Endodermal cell (in vitro differentiated cells): ENCODE measurements at regions not wholly inside any gene's neighbourhood (a gene's known extent, or its start where the extent isn't known, plus 50 kb on each side); places are given as distances from the start of the nearest gene placed in this dataset.

Source experiments
- DNase-seq: peaks from one replicate; pipeline ENCODE4 v3.0.0-alpha.2; 2017
- H3K27ac ChIP-seq: 2 replicates; pipeline ENCODE4 v1.5.1; 2013; ENCODE audit warnings: mild to moderate bottlenecking, low read depth, low read length, moderate library complexity
- H3K27me3 ChIP-seq: 2 replicates; pipeline ENCODE4 v1.6.1; 2013; ENCODE audit warnings: mild to moderate bottlenecking, low read length, moderate library complexity; ENCODE audit not compliant: insufficient read depth, control insufficient read depth, poor library complexity, severe bottlenecking
- H3K36me3 ChIP-seq: 2 replicates; pipeline ENCODE4 v1.7.0; 2013; ENCODE audit warnings: mild to moderate bottlenecking, low read length, moderate library complexity; ENCODE audit not compliant: control insufficient read depth, insufficient read depth
- H3K4me1 ChIP-seq: one replicate; pipeline ENCODE4 v1.7.0; 2013; ENCODE audit warnings: low read length; ENCODE audit not compliant: control insufficient read depth, insufficient read depth
- H3K4me3 ChIP-seq: 2 replicates; pipeline ENCODE4 v1.5.1; 2013; ENCODE audit warnings: mild to moderate bottlenecking, low read length, moderate library complexity
- H3K9ac ChIP-seq: 2 replicates; pipeline ENCODE4 v1.6.1; 2013; ENCODE audit warnings: mild to moderate bottlenecking, low read length, moderate library complexity; ENCODE audit not compliant: poor library complexity, severe bottlenecking; ENCODE audit errors: extremely low read depth
- H3K9me3 ChIP-seq: 2 replicates; pipeline ENCODE4 v1.6.1; 2013; ENCODE audit warnings: mild to moderate bottlenecking, low read length, moderate library complexity; ENCODE audit not compliant: control insufficient read depth
- H3K27ac Mint-ChIP-seq: 2 replicates; pipeline ENCODE4 v1.8.0; 2020; ENCODE audit warnings: mixed read lengths
- H3K27me3 Mint-ChIP-seq: 2 replicates; pipeline ENCODE4 v1.8.0; 2021; ENCODE audit warnings: mild to moderate bottlenecking, mixed read lengths; ENCODE audit not compliant: insufficient read depth
- H3K36me3 Mint-ChIP-seq: 2 replicates; pipeline ENCODE4 v1.8.0; 2020; ENCODE audit warnings: low read depth, mixed read lengths
- H3K4me1 Mint-ChIP-seq: 2 replicates; pipeline ENCODE4 v1.8.0; 2020; ENCODE audit warnings: mixed read lengths
- H3K4me3 Mint-ChIP-seq: 2 replicates; pipeline ENCODE4 v1.8.0; 2020; ENCODE audit warnings: mild to moderate bottlenecking, moderate library complexity, mixed read lengths
- H3K9me3 Mint-ChIP-seq: 2 replicates; pipeline ENCODE4 v1.8.0; 2020; ENCODE audit warnings: mild to moderate bottlenecking, mixed read lengths
- CTCF ChIP-seq: fragments of 200-600 bp; sonication (generic); conservative IDR thresholded peaks from 2 replicates; pipeline ENCODE4 v1.5.0; 2021; ENCODE audit warnings: antibody characterized with exemption, mild to moderate bottlenecking
- whole genome bisulfite sequencing, 2 experiments: methylation state at CpG; one replicate each; pipeline versions ENCODE4 v1.1.5 to v1.1.7; 2013; ENCODE audit warnings: missing lambda C conversion rate in 2 of 2, mixed read lengths in 1 of 2; ENCODE audit not compliant: insufficient coverage in 1 of 2, insufficient read length in 1 of 2; 5-methylcytosine and 5-hydroxymethylcytosine counted together

- Mint-ChIP-seq H3K4me1 (peaks cover 8% of the 10 kb centered on the region), H3K27me3 (no peaks in the 10 kb centered on the region), H3K4me3 (no peak overlapping the region), H3K36me3 (no peaks in the 10 kb centered on the region), H3K9me3 (no peaks in the 10 kb centered on the region), H3K27ac (no peak overlapping the region)
- H3K9me3 ChIP-seq: no peaks in the 10 kb centered on the region
- H3K27me3 ChIP-seq: no peaks in the 10 kb centered on the region
- no peaks in the 10 kb centered on the region for H3K4me1 ChIP-seq
- DNase-seq: no peak
- no peak overlapping the region for H3K27ac ChIP-seq
- no peaks in the 10 kb centered on the region for H3K36me3 ChIP-seq
- H3K4me3 ChIP-seq: no peak overlapping the region
- WGBS, 2 experiments: 91 to 98% methylated on average over 3 to 4 of the region's 4 CpGs
- H3K9ac ChIP-seq: no peak overlapping the region
- no peak for TF ChIP-seq CTCF
These were observed 407.8 kb downstream of the KLF5 start for GRCh38 chr13:73466561-73466960.

GRCh38 chr13:73465617-73465971 lies 406.8 kb downstream of the KLF5 start:
- Mint-ChIP-seq H3K4me3 (no peak overlapping the region), H3K4me1 (peaks cover 8% of the 10 kb centered on the region), H3K27ac (no peak overlapping the region), H3K36me3 (no peaks in the 10 kb centered on the region), H3K9me3 (no peaks in the 10 kb centered on the region), H3K27me3 (no peaks in the 10 kb centered on the region)
- H3K4me3 ChIP-seq: no peak overlapping the region
- no peaks in the 10 kb centered on the region for H3K36me3 ChIP-seq
- H3K9ac ChIP-seq: no peak overlapping the region
- DNase-seq: no peak
- 89% methylated on average over 3 of the region's 3 CpGs; no CpG with 5 or more reads in 1 of the 2 experiments for WGBS, 2 experiments
- no peaks in the 10 kb centered on the region for H3K4me1 ChIP-seq
- H3K9me3 ChIP-seq: no peaks in the 10 kb centered on the region
- H3K27ac ChIP-seq: no peak overlapping the region
- no peak for TF ChIP-seq CTCF
- no peaks in the 10 kb centered on the region for H3K27me3 ChIP-seq

DNA sequence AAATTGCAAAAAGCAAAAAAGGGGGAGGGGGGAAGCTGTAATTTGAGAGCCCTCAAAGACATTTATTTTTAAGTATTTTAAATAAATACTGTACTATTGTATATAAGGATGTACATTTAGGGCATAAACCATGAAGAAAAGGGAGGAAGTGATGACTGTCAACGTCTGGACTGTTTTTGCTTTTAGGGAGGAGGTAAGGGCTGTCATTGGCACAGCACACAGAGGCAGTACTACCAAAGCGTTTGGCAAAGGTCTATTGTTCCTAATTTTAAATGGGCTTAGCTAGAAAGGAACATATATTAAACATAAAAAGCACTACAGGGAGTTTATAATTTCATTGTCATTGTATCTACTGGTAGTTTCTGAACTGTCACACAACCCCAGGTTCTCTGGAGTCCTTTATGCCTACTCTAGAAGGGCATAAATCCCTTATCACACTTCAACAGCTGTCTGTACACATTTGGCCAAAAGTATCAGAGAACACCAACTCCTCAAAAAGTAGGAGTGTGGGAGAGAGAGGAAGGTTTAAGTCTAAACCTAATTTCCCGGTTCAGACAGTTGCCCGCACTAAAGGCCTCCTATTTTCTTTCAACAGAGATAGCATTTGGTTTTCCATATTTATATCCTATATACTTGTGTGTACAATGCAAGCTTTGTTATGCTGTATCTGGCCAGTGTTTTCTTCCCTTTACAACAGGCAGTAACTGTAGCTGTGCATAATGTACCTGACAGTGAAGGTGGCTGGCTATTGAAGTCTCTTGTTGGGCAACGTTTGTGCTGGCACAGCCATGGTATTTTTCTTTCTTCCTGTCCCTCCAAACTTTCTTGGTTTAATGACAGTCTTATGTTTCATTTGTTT lies 406.2 kb downstream of the KLF5 start:
- Mint-ChIP-seq H3K4me3 (no peak overlapping the region), H3K27ac (no peak overlapping the region), H3K27me3 (no peaks in the 10 kb centered on the region), H3K9me3 (no peaks in the 10 kb centered on the region), H3K4me1 (peaks cover 8% of the 10 kb centered on the region), H3K36me3 (no peaks in the 10 kb centered on the region)
- DNase-seq: no peak
- H3K9ac ChIP-seq: no peak overlapping the region
- no peaks in the 10 kb centered on the region for H3K36me3 ChIP-seq
- no peaks in the 10 kb centered on the region for H3K4me1 ChIP-seq
- no peak for TF ChIP-seq CTCF
- H3K27me3 ChIP-seq: no peaks in the 10 kb centered on the region
- no peaks in the 10 kb centered on the region for H3K9me3 ChIP-seq
- no peak overlapping the region for H3K27ac ChIP-seq
- H3K4me3 ChIP-seq: no peak overlapping the region
- 90 to 100% methylated on average over 1 to 3 of the region's 5 CpGs for WGBS, 2 experiments
